GM23248 (cell line): ENCODE measurements at regions not wholly inside any gene's neighbourhood (a gene's known extent, or its start where the extent isn't known, plus 50 kb on each side); places are given as distances from the start of the nearest gene placed in this dataset.

Experiments used
- EZH2 ChIP-seq: fragments of 200-600 bp; sonication (generic); IDR thresholded peaks from 2 replicates; pipeline ENCODE4 v1.6.1; 2018; ENCODE audit warnings: antibody characterized with exemption, mild to moderate bottlenecking; ENCODE audit not compliant: insufficient read depth, poor library complexity, severe bottlenecking
- EZH2phosphoT487 ChIP-seq: fragments of 200-600 bp; sonication (generic); IDR thresholded peaks from 2 replicates; pipeline ENCODE4 v1.6.1; 2018; ENCODE audit warnings: antibody characterized with exemption, moderate library complexity, mild to moderate bottlenecking, low read depth; ENCODE audit not compliant: insufficient read depth

- TF ChIP-seq EZH2, result no peak
- TF ChIP-seq EZH2phosphoT487, result no peak
These were observed 359.7 kb downstream of the GXYLT1 start for GRCh38 chr12:41784957-41785356.
